ENCODE measurements at regions not wholly inside any gene's neighbourhood (a gene's known extent, or its start where the extent isn't known, plus 50 kb on each side); places are given as distances from the start of the nearest gene placed in this dataset.

GRCh38 chr7:116367171-116367813, 132.2 kb upstream of the CAV2 start:
- Histone ChIP-seq H3K9ac (ENCODE audit: control insufficient read depth, insufficient read depth, low read length) (no peak overlapping the region), H2AFZ (ENCODE audit: control insufficient read depth, low read depth, low read length) (no peak overlapping the region), H3K27me3 (replicated peaks in 1 of 2; ENCODE audit: control insufficient read depth in 2 of 2, insufficient read depth in 2 of 2, low read length in 1 of 2) (no peaks in the 10 kb centered on the region; a peak in 1 of 4 replicates), H4K20me1 (ENCODE audit: control insufficient read depth, insufficient read depth) (no peaks in the 10 kb centered on the region), H3K27ac (ENCODE audit: control insufficient read depth, insufficient read depth) (no peak overlapping the region), H3K36me3 (ENCODE audit: control insufficient read depth in 2 of 2, insufficient read depth in 2 of 2, low read length in 1 of 2) (no peaks in the 10 kb centered on the region), H3K9me3 (replicated peaks; ENCODE audit: control insufficient read depth, insufficient read depth, low read length) (no peaks in the 10 kb centered on the region), H3K79me2 (ENCODE audit: control insufficient read depth, insufficient read depth, low read length) (no peaks in the 10 kb centered on the region), H3K4me2 (ENCODE audit: control insufficient read depth, insufficient read depth) (no peak overlapping the region), H3K4me3 (no peak overlapping the region), H3K4me1 (ENCODE audit: control insufficient read depth, insufficient read depth, low read length) (no peaks in the 10 kb centered on the region)
- TF ChIP-seq, protein P1, sequence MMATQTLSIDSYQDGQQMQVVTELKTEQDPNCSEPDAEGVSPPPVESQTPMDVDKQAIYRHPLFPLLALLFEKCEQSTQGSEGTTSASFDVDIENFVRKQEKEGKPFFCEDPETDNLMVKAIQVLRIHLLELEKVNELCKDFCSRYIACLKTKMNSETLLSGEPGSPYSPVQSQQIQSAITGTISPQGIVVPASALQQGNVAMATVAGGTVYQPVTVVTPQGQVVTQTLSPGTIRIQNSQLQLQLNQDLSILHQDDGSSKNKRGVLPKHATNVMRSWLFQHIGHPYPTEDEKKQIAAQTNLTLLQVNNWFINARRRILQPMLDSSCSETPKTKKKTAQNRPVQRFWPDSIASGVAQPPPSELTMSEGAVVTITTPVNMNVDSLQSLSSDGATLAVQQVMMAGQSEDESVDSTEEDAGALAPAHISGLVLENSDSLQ (IDR thresholded peaks at IDR 0.05): no peak
- TF ChIP-seq, protein P2, sequence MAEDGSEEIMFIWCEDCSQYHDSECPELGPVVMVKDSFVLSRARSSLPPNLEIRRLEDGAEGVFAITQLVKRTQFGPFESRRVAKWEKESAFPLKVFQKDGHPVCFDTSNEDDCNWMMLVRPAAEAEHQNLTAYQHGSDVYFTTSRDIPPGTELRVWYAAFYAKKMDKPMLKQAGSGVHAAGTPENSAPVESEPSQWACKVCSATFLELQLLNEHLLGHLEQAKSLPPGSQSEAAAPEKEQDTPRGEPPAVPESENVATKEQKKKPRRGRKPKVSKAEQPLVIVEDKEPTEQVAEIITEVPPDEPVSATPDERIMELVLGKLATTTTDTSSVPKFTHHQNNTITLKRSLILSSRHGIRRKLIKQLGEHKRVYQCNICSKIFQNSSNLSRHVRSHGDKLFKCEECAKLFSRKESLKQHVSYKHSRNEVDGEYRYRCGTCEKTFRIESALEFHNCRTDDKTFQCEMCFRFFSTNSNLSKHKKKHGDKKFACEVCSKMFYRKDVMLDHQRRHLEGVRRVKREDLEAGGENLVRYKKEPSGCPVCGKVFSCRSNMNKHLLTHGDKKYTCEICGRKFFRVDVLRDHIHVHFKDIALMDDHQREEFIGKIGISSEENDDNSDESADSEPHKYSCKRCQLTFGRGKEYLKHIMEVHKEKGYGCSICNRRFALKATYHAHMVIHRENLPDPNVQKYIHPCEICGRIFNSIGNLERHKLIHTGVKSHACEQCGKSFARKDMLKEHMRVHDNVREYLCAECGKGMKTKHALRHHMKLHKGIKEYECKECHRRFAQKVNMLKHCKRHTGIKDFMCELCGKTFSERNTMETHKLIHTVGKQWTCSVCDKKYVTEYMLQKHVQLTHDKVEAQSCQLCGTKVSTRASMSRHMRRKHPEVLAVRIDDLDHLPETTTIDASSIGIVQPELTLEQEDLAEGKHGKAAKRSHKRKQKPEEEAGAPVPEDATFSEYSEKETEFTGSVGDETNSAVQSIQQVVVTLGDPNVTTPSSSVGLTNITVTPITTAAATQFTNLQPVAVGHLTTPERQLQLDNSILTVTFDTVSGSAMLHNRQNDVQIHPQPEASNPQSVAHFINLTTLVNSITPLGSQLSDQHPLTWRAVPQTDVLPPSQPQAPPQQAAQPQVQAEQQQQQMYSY (CRISPR knock-in tag; IDR thresholded peaks at IDR 0.05): no peak
- TF ChIP-seq EP300 (IDR thresholded peaks at IDR 0.05; ENCODE audit: borderline replicate concordance in 1 of 2, control insufficient read depth in 1 of 2, low read depth in 2 of 2, low read length in 2 of 2) (no peak), FOXM1 (IDR thresholded peaks at IDR 0.05; ENCODE audit: low read depth, low read length) (no peak), ZNF24 (IDR thresholded peaks at IDR 0.05) (no peak), ZSCAN29 (IDR thresholded peaks at IDR 0.05) (no peak)
- ChIA-PET CTCF (interaction anchor here (1.8 kb wide), 1 partner anchor 224 kb away, joined by 4 read pairs; no protein-coding TSS in a partner anchor), SMC1A (ENCODE audit: uncharacterized antibody, unreplicated experiment) (no interaction called here), POLR2A (no interaction called here), RAD21 (ENCODE audit: unreplicated experiment) (no interaction called here)
- 78% methylated on average over 4 of the region's 4 CpGs for WGBS (ENCODE audit: insufficient coverage, insufficient replicate concordance, low lambda C conversion rate, missing lambda C conversion rate)
- intact Hi-C loops (cut with micrococcal nuclease; ENCODE audit: unreplicated experiment): no loop called here
- no TSS peak for BruUV-seq (replicated peaks)
- ATAC-seq (no peak), DNase-seq (ENCODE audit: low read depth, low spot score) (no peak), FAIRE-seq (no peak)
- in situ Hi-C loops (cut with MboI): no loop called here
